HG03575 (cell line): ENCODE measurements at regions not wholly inside any gene's neighbourhood (a gene's known extent, or its start where the extent isn't known, plus 50 kb on each side); places are given as distances from the start of the nearest gene placed in this dataset.

Experiments
- ATAC-seq: cut with Tn5 transposase; IDR thresholded peaks from one replicate; pipeline ENCODE4 v1.9.1; 2021; ENCODE audit not compliant: unreplicated experiment, insufficient number of reproducible peaks, low FRiP score; ENCODE audit errors: extremely low read depth

GRCh38 chr6:2410656-2411380 lies 165.4 kb upstream of the GMDS start:
- no peak for ATAC-seq

GRCh38 chr6:2407525-2407924 lies 162.1 kb upstream of the GMDS start:
- no peak for ATAC-seq

GRCh38 chr6:2404211-2404929 lies 159.0 kb upstream of the GMDS start:
- ATAC-seq, result no peak

GRCh38 chr6:2403546-2403945 lies 158.1 kb upstream of the GMDS start:
- ATAC-seq, result no peak

GRCh38 chr6:2396846-2397630 lies 151.6 kb upstream of the GMDS start:
- no peak for ATAC-seq

- ATAC-seq, result no peak
These were observed 150.7 kb upstream of the GMDS start for GRCh38 chr6:2396042-2396657.

GRCh38 chr6:2388554-2389324 lies 143.3 kb upstream of the GMDS start:
- ATAC-seq, result no peak

GRCh38 chr6:2387445-2387844 lies 142.0 kb upstream of the GMDS start:
- no peak for ATAC-seq

- ATAC-seq, result no peak
These were observed 140.1 kb upstream of the GMDS start for GRCh38 chr6:2385471-2385983.

GRCh38 chr6:2384528-2384927 lies 139.1 kb upstream of the GMDS start:
- no peak for ATAC-seq

- ATAC-seq, result no peak
These were observed 136.7 kb upstream of the GMDS start for GRCh38 chr6:2381872-2382661.

- no peak for ATAC-seq
These were observed 133.7 kb upstream of the GMDS start for GRCh38 chr6:2378891-2379652.

- no peak for ATAC-seq
These were observed 132.7 kb upstream of the GMDS start for GRCh38 chr6:2378046-2378657.

GRCh38 chr6:2376429-2377355 lies 131.3 kb upstream of the GMDS start:
- no peak for ATAC-seq

GRCh38 chr6:2375443-2375842 lies 130.0 kb upstream of the GMDS start:
- no peak for ATAC-seq

GRCh38 chr6:2369606-2370005 lies 124.2 kb upstream of the GMDS start:
- ATAC-seq, result no peak
